Limb (tissue), 2 donors: ENCODE measurements at regions not wholly inside any gene's neighbourhood (a gene's known extent, or its start where the extent isn't known, plus 50 kb on each side); places are given as distances from the start of the nearest gene placed in this dataset.
"Not testable (repeated sequence)": the region's sequence is repeated elsewhere in the genome, so short reads cannot be mapped to it uniquely, and the experiment has no call there.

ENCODE experiments used
- DNase-seq, 2 donors: peaks; one replicate each; pipeline ENCODE4 v3.0.0-alpha.2; 2016; ENCODE audit errors: extremely low spot score in 2 of 2

DNA sequence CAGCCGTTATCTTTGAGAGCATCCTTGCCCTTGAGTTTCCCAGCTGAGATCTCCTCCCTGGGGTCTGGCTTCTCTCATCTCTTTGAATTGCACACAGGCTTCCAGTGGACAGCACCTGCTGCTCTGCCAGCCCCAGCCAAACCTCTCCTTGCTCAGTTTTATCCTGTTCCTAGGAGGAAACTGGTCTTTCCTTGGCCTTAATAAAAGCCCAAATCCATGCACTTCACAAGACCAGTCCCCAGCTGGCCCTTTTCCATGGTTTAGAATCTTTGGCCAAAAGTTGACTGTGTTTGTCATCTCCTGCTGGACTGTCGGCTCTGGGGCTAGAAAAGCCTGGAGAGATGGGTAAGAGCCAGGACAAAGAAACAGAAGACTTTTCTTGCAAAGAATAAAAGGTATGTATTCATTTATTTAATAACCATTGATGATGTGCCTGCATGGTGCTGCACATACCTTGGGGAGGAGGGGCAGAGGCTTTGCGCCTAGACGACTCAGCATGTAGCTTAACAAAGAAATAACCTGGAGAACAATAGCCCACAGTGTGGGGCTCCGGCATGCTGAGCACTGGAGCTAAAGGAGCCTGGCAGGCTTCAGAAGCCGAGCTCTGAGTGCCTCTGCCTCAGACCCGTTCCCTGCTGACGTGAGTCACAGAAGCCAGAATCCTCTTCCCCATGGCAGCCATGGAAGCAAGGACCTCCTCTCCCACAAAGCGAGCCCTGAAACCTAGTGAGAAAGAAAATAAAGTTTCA is 319.3 kb upstream of the B3GAT1 start:
- no peak for DNase-seq

DNA sequence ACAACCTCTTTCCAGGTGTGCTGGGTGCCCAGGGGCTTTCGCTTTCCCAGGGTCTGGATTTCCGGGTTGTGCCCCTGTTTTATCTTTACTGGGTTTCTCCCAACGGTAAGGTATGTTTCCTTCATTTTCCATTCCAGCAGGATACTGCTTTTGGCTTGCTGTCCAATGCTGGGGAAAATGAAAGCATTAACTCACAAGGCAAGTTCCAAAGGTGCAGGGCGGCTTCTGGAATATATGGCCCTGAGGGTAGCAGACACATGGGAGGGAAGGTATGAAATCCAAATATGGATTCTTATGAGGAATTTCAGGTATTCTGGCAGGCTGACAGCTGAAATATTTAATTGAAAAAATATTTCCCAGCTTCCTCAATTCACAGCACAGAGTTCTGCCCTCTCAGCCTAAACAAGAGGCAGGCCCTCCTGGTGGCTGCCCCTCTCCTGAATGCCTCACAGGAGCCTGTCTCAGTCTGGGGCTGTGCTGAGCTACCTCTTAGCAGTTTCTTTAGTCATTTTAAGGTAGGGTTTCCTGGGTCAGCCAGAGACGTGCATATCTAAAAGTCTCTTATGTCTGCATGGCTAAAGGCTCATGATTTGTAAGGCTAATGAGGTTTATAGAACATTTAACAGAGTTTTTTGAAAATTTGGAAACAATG is 318.6 kb upstream of the B3GAT1 start:
- no peak for DNase-seq

DNA sequence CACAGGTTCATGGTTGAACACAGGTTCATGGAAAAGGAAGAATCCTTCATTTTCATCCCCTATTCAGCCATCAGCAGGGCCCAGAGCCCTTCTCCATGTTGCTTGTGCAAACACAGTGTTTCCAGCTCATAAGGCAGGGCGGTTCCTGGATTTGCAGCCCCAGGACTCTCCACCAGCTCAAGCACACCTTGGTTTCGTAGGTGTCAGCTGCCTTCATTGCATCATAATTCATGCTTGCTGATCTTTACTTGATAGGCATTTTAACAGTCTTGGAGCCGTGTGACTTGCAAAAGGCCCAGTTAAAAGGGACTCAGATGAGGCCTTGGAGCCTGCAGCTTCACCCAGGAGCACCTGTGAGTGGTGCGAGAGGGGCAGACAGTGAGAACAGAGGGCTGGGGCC is 318.1 kb upstream of the B3GAT1 start:
- DNase-seq, result no peak

DNA sequence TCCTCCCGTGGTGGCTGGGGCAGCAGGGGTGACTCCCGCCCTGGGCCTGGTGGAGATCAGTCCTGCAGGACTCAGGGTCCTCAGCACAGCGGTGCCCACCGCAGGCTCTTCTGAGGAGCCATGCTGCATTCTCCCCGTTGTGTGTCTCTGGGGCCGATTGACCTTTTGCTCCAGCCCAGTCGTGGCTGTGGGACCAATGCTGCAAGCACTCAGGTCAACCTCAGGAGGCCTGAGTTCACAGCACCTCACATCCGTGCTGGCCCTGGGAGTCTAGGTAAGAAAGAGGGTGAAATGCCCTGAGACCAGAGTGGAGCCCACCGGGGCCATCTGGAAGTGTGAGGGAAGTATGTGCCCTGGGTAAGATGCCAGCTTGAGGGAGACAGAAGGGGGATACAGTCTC is 316.1 kb upstream of the B3GAT1 start:
- DNase-seq, result no peak

DNA sequence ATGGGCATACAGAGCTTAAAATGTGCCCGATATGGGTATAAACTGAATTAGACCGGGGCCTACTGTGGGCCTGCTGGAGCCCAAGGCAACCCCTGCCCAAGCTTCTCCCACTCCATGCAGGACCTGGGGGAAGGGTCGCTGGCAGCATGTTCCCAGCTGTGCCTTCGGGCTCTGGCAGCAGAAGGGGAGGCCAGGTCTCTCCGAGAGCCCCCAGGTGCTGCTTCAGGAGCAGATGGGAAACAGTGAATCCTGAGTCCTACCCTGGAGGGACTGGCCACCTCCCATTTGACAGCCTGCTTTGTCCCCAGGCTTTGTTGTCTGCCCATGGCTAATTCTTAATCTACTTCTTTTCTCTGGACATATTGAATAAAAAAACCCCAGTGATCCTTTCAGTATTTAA is 315.6 kb upstream of the B3GAT1 start:
- DNase-seq, result no peak

DNA sequence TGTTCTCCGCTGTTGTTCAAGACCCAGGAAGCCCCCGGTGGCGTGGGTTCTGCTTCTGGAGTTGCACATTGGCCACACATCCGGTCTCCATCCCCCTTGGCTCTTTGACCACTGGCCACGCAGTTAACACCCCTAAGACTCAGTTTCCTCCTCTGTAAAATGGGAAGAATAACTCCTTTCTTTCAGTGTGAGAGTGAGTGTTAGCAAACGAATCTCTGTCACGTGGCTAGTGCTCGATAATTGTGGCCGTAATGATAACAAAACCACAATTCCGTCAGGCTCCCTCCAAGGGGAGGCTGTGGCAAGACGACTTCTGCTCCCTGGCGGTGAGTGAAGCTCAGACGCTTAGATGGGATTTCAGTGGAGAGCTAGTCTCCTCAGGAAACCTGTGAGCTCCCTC is 315.2 kb upstream of the B3GAT1 start:
- DNase-seq, result no peak

DNA sequence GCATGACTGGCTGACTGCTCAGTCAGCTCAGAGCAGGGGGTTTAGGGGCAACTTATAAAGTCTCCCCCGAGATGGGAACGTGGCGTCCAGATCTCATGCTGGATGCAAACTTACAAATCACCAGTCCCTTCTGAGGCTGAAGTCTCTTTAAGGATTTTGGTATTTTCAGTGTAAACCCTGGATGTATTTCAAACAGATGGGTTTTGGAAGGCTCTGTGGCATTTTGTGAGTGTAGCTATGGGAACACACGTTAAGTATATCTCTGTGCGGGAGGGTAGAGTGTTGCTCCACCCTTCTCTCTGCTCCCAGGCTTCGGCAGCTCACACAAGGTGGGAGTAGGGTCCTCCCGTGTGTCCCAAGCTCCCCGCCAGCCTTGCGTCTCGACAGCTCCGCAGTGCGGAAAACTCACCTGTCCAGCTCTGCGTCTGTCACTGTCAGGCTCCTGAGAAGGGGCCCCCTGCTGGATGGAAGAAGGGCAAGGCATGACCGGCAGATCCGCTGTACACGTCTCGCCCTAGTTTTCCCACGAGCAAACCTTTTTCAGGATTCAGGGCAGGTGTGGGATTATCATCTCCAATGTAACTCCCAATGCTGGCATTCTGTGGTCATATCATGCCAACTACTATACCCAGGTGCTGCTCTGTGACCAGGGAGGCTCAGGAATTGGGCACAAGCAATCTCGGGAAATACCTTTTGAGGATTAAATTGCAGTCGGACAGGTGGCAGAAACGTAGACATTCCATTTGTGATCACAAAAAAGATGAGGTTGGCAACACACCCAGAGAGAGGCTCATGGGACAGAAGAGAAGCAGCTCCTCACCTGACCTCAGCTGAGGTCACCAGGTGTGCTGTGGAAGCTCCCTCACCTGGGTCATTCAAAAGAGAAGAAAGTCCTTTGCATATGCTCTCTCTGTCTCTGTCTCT is 313.9 kb upstream of the B3GAT1 start:
- DNase-seq, result no peak

DNA sequence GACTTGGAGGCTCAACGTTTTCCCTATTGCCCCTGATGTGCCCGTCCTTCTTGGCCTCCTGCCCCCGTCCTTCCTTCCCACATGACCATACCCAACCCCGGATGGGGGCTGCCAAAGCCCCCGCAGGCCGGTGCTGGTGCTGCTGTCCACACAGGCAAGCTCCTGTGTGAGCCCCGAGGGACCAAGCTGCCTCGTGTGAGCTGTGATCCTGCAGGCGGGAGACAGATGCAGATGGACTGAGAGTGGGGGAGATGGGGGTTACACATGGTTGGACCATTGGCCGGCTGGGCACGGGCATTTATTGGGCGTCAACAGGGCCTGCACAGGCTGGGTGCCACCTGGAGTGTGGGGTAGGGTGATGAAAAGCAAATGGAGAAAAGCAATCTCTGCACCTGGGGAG is 313.2 kb upstream of the B3GAT1 start:
- no peak for DNase-seq

DNA sequence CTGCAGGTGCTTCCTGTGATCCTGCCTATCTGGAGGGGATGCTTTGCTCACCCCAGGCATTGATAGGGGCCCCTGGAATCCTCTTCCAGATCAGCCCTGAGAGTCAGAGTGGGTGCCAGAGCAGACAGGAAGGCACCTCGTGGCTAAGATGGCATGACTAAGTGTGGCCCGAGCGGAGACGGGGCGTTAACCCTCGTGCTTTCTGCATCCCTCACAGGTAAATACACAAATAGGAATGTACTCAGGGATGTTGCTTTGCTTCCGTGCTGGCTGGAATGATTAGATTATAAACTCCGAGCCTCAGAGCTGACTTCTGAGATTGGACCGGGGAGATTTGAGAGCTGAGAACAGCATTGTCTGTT is 312.7 kb upstream of the B3GAT1 start:
- no peak for DNase-seq

DNA sequence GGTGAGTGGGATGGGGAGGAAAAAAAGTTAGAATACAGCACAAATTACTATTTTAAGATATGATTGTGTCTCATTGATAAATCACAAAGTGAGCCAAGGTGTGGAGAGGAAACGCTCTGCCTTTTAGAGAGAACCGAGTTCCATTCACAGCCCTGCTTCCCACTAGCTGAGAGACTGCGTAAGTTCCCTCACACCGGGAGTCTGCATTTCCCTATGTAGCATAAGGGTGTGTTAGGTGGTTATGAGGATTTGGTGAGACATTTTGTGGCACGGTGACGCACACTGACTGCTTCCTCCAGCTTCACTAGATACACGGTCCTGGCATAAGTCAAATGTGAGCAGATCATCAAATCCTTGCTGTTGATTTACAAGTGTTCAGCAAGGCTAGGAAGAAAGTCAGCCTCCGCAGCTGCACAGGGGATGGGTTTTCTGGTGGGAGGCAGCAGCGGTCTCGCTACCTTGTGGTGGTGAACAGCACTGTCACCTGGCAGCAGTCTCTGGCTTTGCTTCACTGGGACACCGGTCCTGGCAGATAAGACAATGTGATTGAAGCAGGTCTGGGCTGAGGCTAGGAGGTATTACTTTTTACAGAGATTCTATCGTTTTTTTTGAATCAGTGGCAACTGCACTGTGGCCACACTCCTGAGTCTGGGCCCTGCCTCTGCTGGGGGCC is 312.2 kb upstream of the B3GAT1 start:
- DNase-seq, result no peak

DNA sequence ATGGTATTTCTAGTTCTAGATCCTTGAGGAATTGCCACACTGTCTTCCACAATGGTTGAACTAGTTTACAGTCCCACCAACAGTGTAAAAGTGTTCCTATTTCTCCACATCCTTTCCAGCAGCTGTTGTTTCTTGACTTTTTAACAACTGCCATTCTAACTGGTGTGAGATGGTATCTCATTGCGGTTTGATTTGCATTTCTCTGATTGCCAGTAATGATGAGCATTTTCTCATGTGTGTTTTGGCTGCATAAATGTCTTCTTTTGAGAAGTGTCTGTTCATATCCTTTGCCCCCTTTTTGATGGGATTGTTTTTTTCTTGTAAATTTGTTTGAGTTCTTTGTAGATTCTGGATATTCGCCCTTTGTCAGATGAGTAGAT is 308.6 kb upstream of the B3GAT1 start:
- not testable (repeated sequence) for DNase-seq

DNA sequence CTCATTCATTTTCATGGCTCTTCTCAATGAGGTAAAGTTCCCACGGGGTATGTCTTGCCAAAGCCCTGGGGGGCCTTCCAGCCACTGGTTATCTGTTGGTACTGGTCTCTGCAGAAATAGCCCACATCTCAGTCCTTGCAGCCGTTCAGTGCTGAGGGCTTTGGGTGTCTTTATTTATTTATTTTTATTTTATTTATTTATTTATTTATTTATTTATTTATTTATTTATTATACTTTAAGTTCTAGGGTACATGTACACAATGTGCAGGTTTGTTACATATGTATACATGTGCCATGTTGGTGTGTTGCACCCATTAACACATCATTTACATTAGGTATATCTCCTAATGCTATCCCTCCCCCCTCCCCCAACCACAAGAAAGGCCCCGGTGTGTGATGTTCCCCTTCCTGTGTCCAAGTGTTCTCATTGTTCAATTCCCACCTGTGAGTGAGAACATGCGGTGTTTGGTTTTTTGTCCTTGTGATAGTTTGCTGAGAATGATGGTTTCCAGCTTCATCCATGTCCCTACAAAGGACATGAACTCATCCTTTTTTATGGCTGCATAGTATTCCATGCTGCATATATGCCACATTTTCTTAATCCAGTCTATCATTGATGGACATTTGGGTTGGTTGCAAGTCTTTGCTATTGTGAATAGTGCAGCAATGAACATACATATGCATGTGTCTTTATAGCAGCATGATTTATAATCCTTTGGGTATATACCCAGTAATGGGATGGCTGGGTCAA is 308.1 kb upstream of the B3GAT1 start:
- not testable (repeated sequence) for DNase-seq

DNA sequence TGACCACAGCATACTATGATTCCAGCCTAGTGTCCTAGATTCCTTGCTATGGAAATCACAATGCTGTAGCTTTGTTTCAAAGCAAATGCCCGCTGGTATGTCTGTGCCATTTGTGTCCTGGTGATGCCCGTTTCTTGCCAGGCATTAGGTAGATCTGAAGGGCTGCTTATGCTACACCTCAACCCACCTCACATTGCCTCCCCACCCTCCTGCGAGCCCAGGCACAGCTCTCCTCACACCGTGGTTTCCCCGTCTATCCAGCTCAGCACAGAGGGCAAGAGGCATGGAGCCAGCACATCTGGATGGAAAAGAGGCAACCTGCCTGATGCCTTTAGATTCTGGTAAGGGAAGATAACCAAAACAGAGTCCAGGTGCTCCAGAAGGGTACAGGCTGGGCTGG is 307.4 kb upstream of the B3GAT1 start:
- DNase-seq, result no peak

DNA sequence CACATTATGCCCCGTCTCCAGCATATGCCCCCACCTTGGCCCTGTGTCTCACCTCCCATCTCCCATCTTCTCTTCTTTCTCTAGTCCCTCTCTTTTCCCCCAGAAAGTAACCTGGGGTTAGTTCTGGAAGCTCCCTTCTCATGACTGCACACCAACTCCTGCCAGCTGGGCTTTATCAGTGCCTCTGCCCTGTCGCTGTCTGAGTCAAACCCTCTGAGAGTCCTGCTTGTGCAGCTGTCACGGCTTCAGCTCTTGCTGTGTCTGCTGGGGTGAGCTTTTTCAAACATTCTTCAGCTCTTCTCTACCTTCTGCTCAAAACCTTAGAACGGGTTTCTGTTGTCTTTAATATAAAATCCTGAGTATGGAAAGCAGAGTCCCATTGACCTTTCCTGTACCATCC is 304.5 kb upstream of the B3GAT1 start:
- no peak for DNase-seq

DNA sequence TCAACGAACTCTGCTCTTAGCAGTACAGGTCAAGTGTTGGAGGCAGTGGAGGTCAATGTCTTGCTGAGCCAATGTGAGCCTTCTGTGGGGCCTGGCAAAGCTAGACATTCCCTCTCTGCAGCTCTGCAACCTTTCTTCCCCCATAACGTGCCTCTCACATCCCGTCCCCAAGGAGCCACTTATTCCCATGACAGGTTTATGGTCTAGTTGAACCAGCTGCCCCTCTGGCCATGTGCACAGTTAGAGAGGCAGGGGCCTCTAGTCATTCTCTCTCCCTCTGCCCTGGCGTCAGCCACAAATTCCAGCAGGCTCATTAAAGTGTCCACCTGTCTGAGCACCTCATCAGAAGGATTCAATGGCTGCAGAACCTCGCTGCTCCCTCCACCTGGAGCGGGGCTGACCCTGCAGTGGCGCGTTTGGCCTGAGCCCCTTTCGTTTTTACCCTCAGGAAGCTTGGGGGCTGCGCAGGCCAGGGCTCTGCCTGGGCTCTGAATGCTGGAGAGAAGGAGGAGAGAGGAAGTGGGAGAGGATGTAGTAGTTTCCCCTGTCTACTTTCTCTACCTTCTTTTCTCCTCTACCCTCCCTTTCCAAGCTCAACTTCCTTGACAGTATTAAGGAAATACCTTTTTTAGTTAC is 302.1 kb upstream of the B3GAT1 start:
- no peak for DNase-seq

DNA sequence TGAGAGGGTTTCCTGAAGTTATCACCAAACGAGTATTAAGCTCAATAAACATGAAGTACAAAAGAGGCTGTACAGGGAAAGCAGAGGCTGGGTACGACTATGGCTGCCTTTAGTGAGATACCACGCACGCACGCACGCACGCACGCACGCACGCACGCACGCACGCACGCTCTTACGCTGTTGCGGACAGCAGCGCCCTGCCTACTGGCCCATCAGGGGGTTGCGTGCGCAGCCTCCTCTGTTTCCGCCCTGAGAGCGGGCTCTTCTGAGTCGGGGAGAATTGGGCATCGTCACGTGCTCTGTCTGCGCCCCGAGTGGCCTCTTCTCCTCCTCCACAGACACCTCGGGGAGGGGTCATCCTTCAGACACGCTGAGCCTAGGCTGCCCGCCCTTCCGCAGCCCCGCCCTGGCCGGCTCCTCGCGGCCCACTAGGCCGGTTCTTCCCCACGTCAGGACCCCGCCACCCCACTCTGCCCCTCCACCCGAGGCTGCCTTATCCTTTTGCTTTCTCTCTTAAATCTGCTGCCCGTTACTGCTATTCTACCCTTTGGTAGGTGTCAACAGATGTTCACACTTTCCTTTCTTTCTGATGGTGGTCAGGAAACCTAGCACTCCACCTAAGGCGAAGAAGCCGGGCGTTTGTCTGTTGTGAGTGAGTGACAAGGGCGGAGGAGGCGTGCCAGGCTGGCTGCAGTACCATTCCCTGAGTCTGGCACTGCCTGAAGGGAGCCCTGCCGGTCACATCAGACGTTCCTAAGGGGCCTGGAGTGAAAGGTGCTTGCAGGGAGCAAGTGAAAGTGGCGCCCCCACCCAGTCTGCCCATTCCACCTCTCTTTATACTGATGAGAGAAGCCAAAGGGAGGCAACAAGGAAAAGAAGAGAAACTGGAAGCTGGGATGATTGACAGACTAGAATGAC is 300.4 kb upstream of the B3GAT1 start:
- DNase-seq, result no peak

DNA sequence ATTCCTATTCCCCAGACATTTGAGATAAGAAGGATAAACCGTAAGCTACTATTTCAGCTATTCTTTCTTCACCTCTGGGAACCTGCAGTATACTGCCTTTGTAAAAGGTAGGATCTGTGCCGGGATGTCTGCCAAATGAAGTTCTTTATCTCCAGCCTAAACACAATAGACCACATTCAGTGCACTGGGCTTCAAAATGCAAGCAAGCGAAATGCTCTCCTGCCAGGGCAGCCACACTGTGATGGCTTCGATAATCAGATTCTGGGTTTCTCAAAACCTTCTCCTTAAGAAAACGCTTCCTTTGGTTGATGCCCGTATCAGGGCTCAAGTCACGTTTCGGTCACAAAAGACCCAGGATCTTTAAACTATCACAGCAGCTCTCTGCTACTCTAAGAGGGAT is 299.5 kb upstream of the B3GAT1 start:
- DNase-seq, result no peak

DNA sequence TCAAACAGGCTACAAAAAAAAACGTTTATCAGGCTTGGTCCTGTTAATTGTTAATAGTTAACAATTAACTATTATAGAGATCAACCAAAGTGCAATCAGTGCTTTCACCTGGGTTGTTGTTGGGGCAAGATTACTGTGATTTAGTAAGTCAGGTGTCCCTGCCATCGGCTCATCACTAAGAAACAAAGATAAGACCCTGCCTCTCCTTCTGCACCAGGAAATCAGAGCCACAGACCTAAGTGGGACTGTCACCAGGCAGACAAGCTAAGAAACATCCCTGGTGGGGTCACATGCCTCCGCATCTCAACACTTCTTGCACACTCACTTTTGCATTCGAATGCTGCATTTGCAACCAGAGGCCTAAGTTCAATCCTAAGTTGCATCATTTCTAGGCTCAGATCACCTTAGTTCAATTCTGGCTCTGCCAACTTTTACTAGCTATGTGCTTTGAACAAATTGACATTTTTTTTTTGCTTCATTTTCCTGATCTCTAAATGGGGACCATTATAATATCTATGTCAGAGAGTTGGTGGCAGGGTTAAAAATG is 298.9 kb upstream of the B3GAT1 start:
- DNase-seq, result no peak

DNA sequence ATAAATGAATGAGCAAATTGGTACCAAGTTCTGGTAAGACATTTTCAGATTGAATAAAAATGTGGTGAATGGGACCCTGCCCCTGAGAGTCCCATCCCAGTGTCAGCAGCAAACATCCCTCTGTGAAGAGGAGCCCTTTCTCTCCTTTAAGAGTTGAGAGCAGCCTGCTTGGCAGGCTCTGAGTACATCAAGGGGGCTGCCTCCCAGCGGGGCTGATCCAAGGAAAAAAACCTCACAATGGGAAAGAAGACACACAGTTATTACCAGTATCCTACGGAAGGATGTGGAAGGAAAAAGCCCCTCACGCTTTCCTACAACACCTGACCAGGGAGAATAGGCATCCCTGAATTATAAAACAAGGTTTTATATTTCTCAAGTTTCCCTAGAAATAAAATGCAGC is 293.8 kb upstream of the B3GAT1 start:
- no peak for DNase-seq
